H1 (cell line): ENCODE measurements at regions not wholly inside any gene's neighbourhood (a gene's known extent, or its start where the extent isn't known, plus 50 kb on each side); places are given as distances from the start of the nearest gene placed in this dataset.

Experiments
- CTCF ChIA-PET: fragments of 300-600 bp; sonication (Branson Sonifier 250); formaldehyde crosslinking; loops from one replicate; lab custom pipeline; 2021; ENCODE audit not compliant: partially characterized antibody; lab: Charles Lee
- POLR2A ChIA-PET: fragments of 300-600 bp; sonication (Branson Sonifier 250); formaldehyde crosslinking; loops from one replicate; lab custom pipeline; 2021; ENCODE audit warnings: inconsistent platforms; ENCODE audit not compliant: partially characterized antibody; lab: Charles Lee
- DNase-seq, 2 experiments: peaks; one replicate each; pipeline versions ENCODE4 v3.0.0 to v3.0.0-alpha.2; 2010 to 2022; ENCODE audit warnings: low spot score in 2 of 2, low read depth in 1 of 2, mixed read lengths in 1 of 2
- FAIRE-seq: peaks from 2 replicates; lab custom pipeline; 2011; peaks lifted over from hg19 to GRCh38; lab: Jason Lieb, UNC
- H2AFZ ChIP-seq: 2 replicates; pipeline ENCODE4 v1.8.1; 2012; ENCODE audit warnings: low read length, inconsistent platforms
- H2AK5ac ChIP-seq: 2 replicates; pipeline ENCODE4 v1.6.1; 2013; ENCODE audit warnings: low read depth, low read length
- H2BK120ac ChIP-seq: replicated peaks from 2 replicates; pipeline ENCODE3; 2013; ENCODE audit warnings: low read depth, low read length, inconsistent platforms
- H2BK12ac ChIP-seq: 2 replicates; pipeline ENCODE4 v1.6.1; 2013; ENCODE audit warnings: low read depth, low read length
- H2BK15ac ChIP-seq: 2 replicates; pipeline ENCODE4 v1.6.1; 2013; ENCODE audit warnings: low read length
- H2BK20ac ChIP-seq: 2 replicates; pipeline ENCODE4 v1.6.1; 2013; ENCODE audit warnings: low read length
- H2BK5ac ChIP-seq: 2 replicates; pipeline ENCODE4 v1.6.1; 2013; ENCODE audit warnings: low read depth, low read length
- H3K14ac ChIP-seq: 2 replicates; pipeline ENCODE4 v1.6.1; 2013; ENCODE audit warnings: inconsistent platforms; ENCODE audit not compliant: insufficient read length
- H3K18ac ChIP-seq: 2 replicates; pipeline ENCODE4 v1.6.1; 2013; ENCODE audit warnings: low read length; ENCODE audit errors: extremely low read depth
- H3K23ac ChIP-seq: 2 replicates; pipeline ENCODE4 v1.6.1; 2013; ENCODE audit warnings: inconsistent platforms; ENCODE audit not compliant: insufficient read length
- H3K23me2 ChIP-seq: 2 replicates; pipeline ENCODE4 v1.6.1; 2013; ENCODE audit warnings: low read depth, low read length
- H3K27ac ChIP-seq: 2 replicates; pipeline ENCODE4 v1.6.1; 2011; ENCODE audit warnings: low read depth, low read length, inconsistent platforms
- H3K27me3 ChIP-seq, 4 experiments: replicated peaks in 1 of 4; 1 replicate in 1 of 4; 2 replicates in 3 of 4; pipeline versions ENCODE4 v1.6.1 to v1.8.1; 2011 to 2013; ENCODE audit warnings: low read length in 3 of 4, mild to moderate bottlenecking in 3 of 4, inconsistent platforms in 2 of 4, mixed read lengths in 2 of 4, moderate library complexity in 1 of 4; ENCODE audit not compliant: control insufficient read depth in 3 of 4, insufficient read depth in 3 of 4; ENCODE audit errors: extremely low read depth in 1 of 4
- H3K36me3 ChIP-seq, 4 experiments: 2 replicates each; pipeline versions ENCODE4 v1.6.1 to v1.8.1; 2011 to 2013; ENCODE audit warnings: mild to moderate bottlenecking in 4 of 4, low read length in 3 of 4, moderate library complexity in 2 of 4, control low read depth in 1 of 4, inconsistent platforms in 1 of 4; ENCODE audit not compliant: insufficient read depth in 4 of 4, control insufficient read depth in 2 of 4
- H3K4ac ChIP-seq: replicated peaks from 2 replicates; pipeline ENCODE3; 2013; ENCODE audit warnings: low read length, low read depth, mixed read lengths, inconsistent platforms; ENCODE audit not compliant: insufficient read length
- H3K4me1 ChIP-seq, 4 experiments: replicated peaks in 1 of 4; 1 replicate in 1 of 4; 2 replicates in 3 of 4; pipeline versions ENCODE4 v1.6.1 to v1.8.1; 2011 to 2013; ENCODE audit warnings: low read length in 3 of 4, inconsistent platforms in 2 of 4, mixed read lengths in 1 of 4; ENCODE audit not compliant: insufficient read depth in 4 of 4, control insufficient read depth in 3 of 4
- H3K4me2 ChIP-seq, 2 experiments: 2 replicates each; pipeline versions ENCODE4 v1.6.1 to v1.8.1; 2011 to 2013; ENCODE audit warnings: low read depth in 2 of 2, low read length in 2 of 2, control low read depth in 1 of 2, inconsistent platforms in 1 of 2, mild to moderate bottlenecking in 1 of 2; ENCODE audit not compliant: insufficient read depth in 1 of 2
- H3K4me3 ChIP-seq, 4 experiments: fragments of 200-600, 300-600 bp in 1 of 4; sonication (generic), shearing (Covaris generic), sonication (Bioruptor Twin) in 1 of 4; 2 replicates each; pipeline versions ENCODE4 v1.5.1 to v1.8.1; 2011 to 2016; ENCODE audit warnings: low read length in 4 of 4, low read depth in 3 of 4, control low read depth in 2 of 4, inconsistent platforms in 2 of 4, mild to moderate bottlenecking in 2 of 4, mixed read lengths in 1 of 4, moderate library complexity in 1 of 4; ENCODE audit not compliant: insufficient read depth in 2 of 4; ENCODE audit errors: extremely low read depth in 1 of 4
- H3K56ac ChIP-seq: replicated peaks from 2 replicates; pipeline ENCODE3; 2013; ENCODE audit warnings: low read depth, mild to moderate bottlenecking, mixed read lengths, low read length, inconsistent platforms; ENCODE audit not compliant: insufficient read length
- H3K79me1 ChIP-seq: 2 replicates; pipeline ENCODE4 v1.6.1; 2013; ENCODE audit warnings: low read depth, low read length, control low read depth
- H3K79me2 ChIP-seq, 2 experiments: 2 replicates each; pipeline versions ENCODE4 v1.6.1 to v1.8.1; 2012 to 2013; ENCODE audit warnings: low read length in 2 of 2, mild to moderate bottlenecking in 2 of 2, inconsistent platforms in 1 of 2; ENCODE audit not compliant: insufficient read depth in 2 of 2, control insufficient read depth in 1 of 2
- H3K9ac ChIP-seq, 4 experiments: replicated peaks in 1 of 4; 1 replicate in 1 of 4; 2 replicates in 3 of 4; pipeline versions ENCODE4 v1.6.1 to v1.8.1; 2011 to 2013; ENCODE audit warnings: low read depth in 3 of 4, low read length in 3 of 4, control low read depth in 2 of 4, mild to moderate bottlenecking in 2 of 4, moderate library complexity in 2 of 4, inconsistent platforms in 1 of 4; ENCODE audit errors: extremely low read depth in 1 of 4
- H3K9me3 ChIP-seq, 2 experiments: 2 replicates each; pipeline versions ENCODE4 v1.6.1 to v1.8.1; 2012 to 2013; ENCODE audit warnings: mild to moderate bottlenecking in 2 of 2, moderate library complexity in 2 of 2, control low read depth in 1 of 2, inconsistent platforms in 1 of 2, low read depth in 1 of 2, low read length in 1 of 2, mixed read lengths in 1 of 2; ENCODE audit not compliant: insufficient read depth in 2 of 2
- H4K20me1 ChIP-seq, 2 experiments: replicated peaks in 1 of 2; 2 replicates each; pipeline versions ENCODE3 to v1.8.1; 2011 to 2013; ENCODE audit warnings: inconsistent platforms in 2 of 2, low read length in 2 of 2, mild to moderate bottlenecking in 1 of 2; ENCODE audit not compliant: insufficient read depth in 2 of 2, control insufficient read depth in 1 of 2
- H4K5ac ChIP-seq: 2 replicates; pipeline ENCODE4 v1.6.1; 2013; ENCODE audit warnings: low read length, low read depth, mixed read lengths, inconsistent platforms; ENCODE audit not compliant: insufficient read length
- H4K8ac ChIP-seq: 2 replicates; pipeline ENCODE4 v1.8.0; 2013; ENCODE audit warnings: mild to moderate bottlenecking, moderate library complexity, low read length, inconsistent platforms; ENCODE audit not compliant: insufficient read depth; ENCODE audit errors: extremely low read depth
- H4K91ac ChIP-seq: replicated peaks from 2 replicates; pipeline ENCODE3; 2013; ENCODE audit warnings: low read length, mixed read lengths, inconsistent platforms; ENCODE audit not compliant: insufficient read length
- CREB1 ChIP-seq: IDR thresholded peaks from 2 replicates; pipeline ENCODE4 v1.6.1; 2012; ENCODE audit warnings: inconsistent platforms
- EP300 ChIP-seq, 2 experiments: IDR thresholded peaks; 1 replicate in 1 of 2; 2 replicates in 1 of 2; pipeline ENCODE4 v1.6.1; 2011 to 2012; ENCODE audit warnings: low read depth in 2 of 2, low read length in 2 of 2, mild to moderate bottlenecking in 2 of 2, borderline replicate concordance in 1 of 2, inconsistent platforms in 1 of 2, moderate library complexity in 1 of 2
- HDAC6 ChIP-seq: IDR thresholded peaks from one replicate; pipeline ENCODE4 v1.7.1; 2012; ENCODE audit warnings: low read depth, mild to moderate bottlenecking, inconsistent platforms, low read length, moderate library complexity
- WGBS, 2 experiments: shearing (Covaris generic) in 1 of 2; methylation state at CpG; one replicate each; pipeline versions ENCODE4 v1.1.6 to v1.1.7; 2013 to 2015; ENCODE audit warnings: low lambda C conversion rate in 2 of 2, mixed read lengths in 2 of 2, inconsistent platforms in 1 of 2, low coverage in 1 of 2, missing lambda C conversion rate in 1 of 2; ENCODE audit not compliant: insufficient replicate concordance in 2 of 2, insufficient coverage in 1 of 2, insufficient read length in 1 of 2; ENCODE audit errors: extremely low coverage in 1 of 2, missing lambda C conversion rate in 1 of 2; 5-methylcytosine and 5-hydroxymethylcytosine counted together

- H2BK20ac ChIP-seq, result no peak overlapping the region
- no peak overlapping the region for H3K4me2 ChIP-seq
- no peak overlapping the region for H3K9ac ChIP-seq
- no peak overlapping the region for H2BK120ac ChIP-seq
- H3K4me1 ChIP-seq, result peaks cover 0 to 7% (median 4%) of the 10 kb centered on the region in 4 experiments; a peak in 2 of 7 replicates
- H3K79me2 ChIP-seq, result no peaks in the 10 kb centered on the region
- H4K20me1 ChIP-seq, result no peaks in the 10 kb centered on the region
- FAIRE-seq, result no peak
- H3K27me3 ChIP-seq, result no peaks in the 10 kb centered on the region
- H3K36me3 ChIP-seq, result no peaks in the 10 kb centered on the region
- no peak for DNase-seq
- peak overlapping the region; percentile 67; the same call in 1 of the 2 replicates for H2AFZ ChIP-seq
- ChIA-PET CTCF (interaction anchor here (0.7 kb wide), 1 partner anchor 30 kb away, joined by 3 read pairs; no protein-coding TSS in a partner anchor), POLR2A (no interaction called here)
- no peak overlapping the region for H2AK5ac ChIP-seq
- no peak overlapping the region for H4K5ac ChIP-seq
- no peak overlapping the region for H2BK15ac ChIP-seq
- no peak overlapping the region for H3K27ac ChIP-seq
- H3K23ac ChIP-seq, result no peak overlapping the region
- H3K18ac ChIP-seq, result no peak overlapping the region
- H4K91ac ChIP-seq, result no peak overlapping the region
- H2BK12ac ChIP-seq, result no peak overlapping the region
- no peak overlapping the region for H3K4ac ChIP-seq
- H3K4me3 ChIP-seq, result no peak overlapping the region
- TF ChIP-seq HDAC6 (no peak), EP300 (IDR thresholded peaks at IDR 0.05; ENCODE audit: borderline replicate concordance in 1 of 2, low read depth in 2 of 2, low read length in 2 of 2) (no peak), CREB1 (no peak)
- H3K23me2 ChIP-seq, result no peaks in the 10 kb centered on the region
- no peaks in the 10 kb centered on the region for H3K9me3 ChIP-seq
- no peak overlapping the region for H3K14ac ChIP-seq
- H3K56ac ChIP-seq, result no peak overlapping the region
- no peaks in the 10 kb centered on the region; the same call in 1 of the 2 replicates for H3K79me1 ChIP-seq
- H4K8ac ChIP-seq, result no peak overlapping the region
- 87% methylated on average over 10 of the region's 10 CpGs; no CpG with 5 or more reads in 1 of the 2 experiments for WGBS, 2 experiments
- no peak overlapping the region for H2BK5ac ChIP-seq
These were observed 630.6 kb upstream of the SEMA6A start for GRCh38 chr5:117204926-117205869.
